H9 (cell line): ENCODE measurements at regions not wholly inside any gene's neighbourhood (a gene's known extent, or its start where the extent isn't known, plus 50 kb on each side); places are given as distances from the start of the nearest gene placed in this dataset.

ENCODE experiments used
- DNase-seq: peaks from one replicate; pipeline ENCODE4 v3.0.0-alpha.2; 2017
- H2AFZ ChIP-seq: one replicate; pipeline ENCODE4 v1.6.1; 2013; ENCODE audit warnings: mild to moderate bottlenecking, low read length, control low read depth, moderate library complexity
- H2AK5ac ChIP-seq: 2 replicates; pipeline ENCODE4 v1.6.1; 2013; ENCODE audit warnings: low read length, control low read depth, mixed read lengths; ENCODE audit not compliant: insufficient read length
- H2BK120ac ChIP-seq: one replicate; pipeline ENCODE4 v1.6.1; 2013; ENCODE audit warnings: low read depth, mild to moderate bottlenecking, low read length, control low read depth, inconsistent platforms; ENCODE audit not compliant: poor library complexity, severe bottlenecking
- H2BK12ac ChIP-seq: 2 replicates; pipeline ENCODE4 v1.6.1; 2013; ENCODE audit warnings: low read length, control low read depth, mixed read lengths, low read depth; ENCODE audit not compliant: insufficient read length
- H2BK15ac ChIP-seq: 2 replicates; pipeline ENCODE4 v1.6.1; 2013; ENCODE audit warnings: low read depth, low read length, control low read depth
- H2BK20ac ChIP-seq: one replicate; pipeline ENCODE4 v1.6.1; 2013; ENCODE audit warnings: low read depth, mild to moderate bottlenecking, low read length, control low read depth, inconsistent platforms; ENCODE audit not compliant: poor library complexity, severe bottlenecking
- H2BK5ac ChIP-seq: 2 replicates; pipeline ENCODE4 v1.6.1; 2013; ENCODE audit warnings: low read length, control low read depth, mixed read lengths; ENCODE audit not compliant: insufficient read length
- H3K14ac ChIP-seq: 2 replicates; pipeline ENCODE4 v1.6.1; 2013; ENCODE audit warnings: low read length, control low read depth; ENCODE audit not compliant: insufficient read depth
- H3K18ac ChIP-seq: 2 replicates; pipeline ENCODE4 v1.6.1; 2013; ENCODE audit warnings: low read depth, mild to moderate bottlenecking, mixed read lengths, low read length, control low read depth; ENCODE audit not compliant: insufficient read length
- H3K23ac ChIP-seq: 2 replicates; pipeline ENCODE4 v1.6.1; 2013; ENCODE audit warnings: low read length, control low read depth, mixed read lengths, low read depth; ENCODE audit not compliant: insufficient read length
- H3K23me2 ChIP-seq: 2 replicates; pipeline ENCODE4 v1.6.1; 2013; ENCODE audit warnings: low read depth, mild to moderate bottlenecking, mixed read lengths, low read length, control low read depth; ENCODE audit not compliant: insufficient read length, poor library complexity, severe bottlenecking
- H3K27ac ChIP-seq: 2 replicates; pipeline ENCODE4 v1.5.1; 2013; ENCODE audit warnings: low read length, control low read depth, mixed read lengths, low read depth; ENCODE audit not compliant: insufficient read length
- H3K27me3 ChIP-seq: 2 replicates; pipeline ENCODE4 v1.6.1; 2013; ENCODE audit warnings: low read length, control low read depth, inconsistent platforms; ENCODE audit not compliant: insufficient read depth
- H3K4ac ChIP-seq: 2 replicates; pipeline ENCODE4 v1.6.1; 2013; ENCODE audit warnings: low read depth, mild to moderate bottlenecking, control low read depth, inconsistent platforms, low read length, moderate library complexity
- H3K4me1 ChIP-seq: 2 replicates; pipeline ENCODE4 v1.6.1; 2013; ENCODE audit warnings: low read length, control low read depth, inconsistent platforms; ENCODE audit not compliant: insufficient read depth
- H3K4me2 ChIP-seq: 2 replicates; pipeline ENCODE4 v1.6.1; 2013; ENCODE audit warnings: low read length, control low read depth, mixed read lengths; ENCODE audit not compliant: insufficient read length, insufficient read depth
- H3K56ac ChIP-seq: 2 replicates; pipeline ENCODE4 v1.6.1; 2013; ENCODE audit warnings: low read depth, mild to moderate bottlenecking, mixed read lengths, low read length, control low read depth; ENCODE audit not compliant: insufficient read length
- H3K79me1 ChIP-seq: 2 replicates; pipeline ENCODE4 v1.6.1; 2013; ENCODE audit warnings: low read depth, mild to moderate bottlenecking, moderate library complexity, low read length, control low read depth, inconsistent platforms; ENCODE audit not compliant: insufficient read depth, poor library complexity, severe bottlenecking
- H3K79me2 ChIP-seq: 2 replicates; pipeline ENCODE4 v1.6.1; 2013; ENCODE audit warnings: low read length, control low read depth, inconsistent platforms; ENCODE audit not compliant: insufficient read depth
- H3K9ac ChIP-seq: 2 replicates; pipeline ENCODE4 v1.6.1; 2013; ENCODE audit warnings: low read length, control low read depth, mixed read lengths; ENCODE audit not compliant: insufficient read length; ENCODE audit errors: extremely low read depth
- H3K9me3 ChIP-seq: one replicate; pipeline ENCODE4 v1.6.1; 2013; ENCODE audit warnings: low read depth, low read length, inconsistent platforms; ENCODE audit not compliant: control insufficient read depth
- H3T11ph ChIP-seq: one replicate; pipeline ENCODE4 v1.6.1; 2013; ENCODE audit warnings: mild to moderate bottlenecking, low read length, control low read depth, inconsistent platforms
- H4K20me1 ChIP-seq: one replicate; pipeline ENCODE4 v1.6.1; 2013; ENCODE audit not compliant: control insufficient read depth, insufficient read length, insufficient read depth
- H4K5ac ChIP-seq: 2 replicates; pipeline ENCODE4 v1.6.1; 2013; ENCODE audit warnings: low read depth, mild to moderate bottlenecking, mixed read lengths, low read length, control low read depth; ENCODE audit not compliant: insufficient read length
- H4K8ac ChIP-seq: replicated peaks from 2 replicates; pipeline ENCODE4 v1.6.1; 2013; ENCODE audit warnings: low read length, control low read depth, mixed read lengths, low read depth; ENCODE audit not compliant: insufficient read length
- H4K91ac ChIP-seq: 2 replicates; pipeline ENCODE4 v1.6.1; 2013; ENCODE audit warnings: low read depth, mild to moderate bottlenecking, moderate library complexity, mixed read lengths, low read length, control low read depth; ENCODE audit not compliant: insufficient read length
- H3K27ac Mint-ChIP-seq, 3 experiments: 2 replicates in 2 of 3; 3 replicates in 1 of 3; pipeline ENCODE4 v1.8.0; 2020 to 2021; ENCODE audit warnings: mixed read lengths in 3 of 3, mild to moderate bottlenecking in 1 of 3, moderate library complexity in 1 of 3
- H3K27me3 Mint-ChIP-seq: 2 replicates; pipeline ENCODE4 v1.8.0; 2021; ENCODE audit warnings: low read depth, mild to moderate bottlenecking, moderate library complexity, mixed read lengths
- H3K36me3 Mint-ChIP-seq, 3 experiments: 2 replicates in 2 of 3; 3 replicates in 1 of 3; pipeline ENCODE4 v1.8.0; 2020 to 2021; ENCODE audit warnings: low read depth in 3 of 3, mixed read lengths in 3 of 3; ENCODE audit not compliant: insufficient read depth in 1 of 3
- H3K4me1 Mint-ChIP-seq, 2 experiments: 2 replicates each; pipeline ENCODE4 v1.8.0; 2020; ENCODE audit warnings: mixed read lengths in 2 of 2
- H3K4me3 Mint-ChIP-seq, 2 experiments: 2 replicates in 1 of 2; 3 replicates in 1 of 2; pipeline ENCODE4 v1.8.0; 2020 to 2021; ENCODE audit warnings: mild to moderate bottlenecking in 2 of 2, mixed read lengths in 2 of 2, moderate library complexity in 1 of 2
- H3K9me3 Mint-ChIP-seq, 2 experiments: 2 replicates in 1 of 2; 3 replicates in 1 of 2; pipeline ENCODE4 v1.8.0; 2020; ENCODE audit warnings: mild to moderate bottlenecking in 2 of 2, mixed read lengths in 2 of 2, moderate library complexity in 1 of 2
- CTCF ChIP-seq: fragments of 200-600 bp; sonication (generic); conservative IDR thresholded peaks from 3 replicates; pipeline ENCODE4 v1.8.0; 2021; ENCODE audit warnings: antibody characterized with exemption, mild to moderate bottlenecking
- WGBS: extraction: QIAGEN DNeasy Blood & Tissue Kit; methylation state at CpG from one replicate; pipeline ENCODE4 v1.1.7; 2013; ENCODE audit warnings: missing lambda C conversion rate, low lambda C conversion rate, mixed read lengths; ENCODE audit not compliant: insufficient read length; ENCODE audit errors: extremely low coverage; 5-methylcytosine and 5-hydroxymethylcytosine counted together

GRCh38 chr6:148240461-148240840 is 102.2 kb upstream of the SASH1 start:
- Histone ChIP-seq H3K4me1 (no peaks in the 10 kb centered on the region), H4K20me1 (no peaks in the 10 kb centered on the region), H2BK120ac (no peak overlapping the region), H3K56ac (no peak overlapping the region), H4K5ac (no peak overlapping the region), H3K79me1 (no peaks in the 10 kb centered on the region), H4K8ac (no peak overlapping the region), H3K23me2 (no peaks in the 10 kb centered on the region), H4K91ac (no peak overlapping the region), H3K23ac (no peak overlapping the region), H3K9ac (no peak overlapping the region), H2BK5ac (no peak overlapping the region), H2BK12ac (no peak overlapping the region), H3K18ac (no peak overlapping the region), H3K27me3 (no peaks in the 10 kb centered on the region), H3K14ac (no peak overlapping the region), H2AK5ac (no peak overlapping the region), H2AFZ (no peak overlapping the region), H3K4me2 (no peak overlapping the region), H3K27ac (no peak overlapping the region), H3T11ph (no peak overlapping the region), H3K4ac (no peak overlapping the region), H2BK20ac (no peak overlapping the region), H2BK15ac (no peak overlapping the region), H3K79me2 (no peaks in the 10 kb centered on the region), H3K9me3 (no peaks in the 10 kb centered on the region)
- no CpG with 5 or more reads among the region's 6 CpGs for WGBS
- Mint-ChIP-seq H3K4me3 (no peak overlapping the region), H3K27me3 (no peaks in the 10 kb centered on the region), H3K9me3 (no peaks in the 10 kb centered on the region), H3K4me1 (peaks cover 10 to 23% of the 10 kb centered on the region in 2 experiments), H3K27ac (no peak overlapping the region; a peak in 1 of 7 replicates), H3K36me3 (no peaks in the 10 kb centered on the region)
- no peak for TF ChIP-seq CTCF
- no peak for DNase-seq
